ENCODE measurements at regions not wholly inside any gene's neighbourhood (a gene's known extent, or its start where the extent isn't known, plus 50 kb on each side); places are given as distances from the start of the nearest gene placed in this dataset.
"Not testable (repeated sequence)": the region's sequence is repeated elsewhere in the genome, so short reads cannot be mapped to it uniquely, and the experiment has no call there.

- TF ChIP-seq CTCF (IDR thresholded peaks at IDR 0.05; ENCODE audit: low read depth, low read length, missing control alignments): no peak
- no peak for DNase-seq (ENCODE audit: low read depth)
- no peak overlapping the region for H3K4me3 ChIP-seq (ENCODE audit: low read depth, low read length)
- in situ Hi-C loops (cut with HindIII; ENCODE audit: low sequenced_read_pairs): no loop called here
Measured at GRCh38 chr2:39836638-39837037, 57.6 kb upstream of the THUMPD2 start.

GRCh38 chr2:39834426-39834825, 55.4 kb upstream of the THUMPD2 start:
- H3K4me3 ChIP-seq (ENCODE audit: low read depth, low read length): no peak overlapping the region
- TF ChIP-seq CTCF (IDR thresholded peaks at IDR 0.05; ENCODE audit: low read depth, low read length, missing control alignments): no peak
- DNase-seq (ENCODE audit: low read depth): no peak
- in situ Hi-C loops (cut with HindIII; ENCODE audit: low sequenced_read_pairs): no loop called here

GRCh38 chr2:39830610-39831009, 51.6 kb upstream of the THUMPD2 start:
- DNase-seq (ENCODE audit: low read depth); in situ Hi-C loops (cut with HindIII; ENCODE audit: low sequenced_read_pairs); H3K4me3 ChIP-seq (ENCODE audit: low read depth, low read length): not testable (repeated sequence)
